ENCODE measurements at regions not wholly inside any gene's neighbourhood (a gene's known extent, or its start where the extent isn't known, plus 50 kb on each side); places are given as distances from the start of the nearest gene placed in this dataset.
"Not testable (repeated sequence)": the region's sequence is repeated elsewhere in the genome, so short reads cannot be mapped to it uniquely, and the experiment has no call there.

GRCh38 chr2:173467751-173468150, 113.1 kb downstream of the CDCA7 start:
- no peak for DNase-seq (ENCODE audit: low read depth)

- no peak for DNase-seq (ENCODE audit: low read depth)
Observed at GRCh38 chr2:173468266-173468793, 113.7 kb downstream of the CDCA7 start.

GRCh38 chr2:173472112-173472511, 117.4 kb downstream of the CDCA7 start:
- DNase-seq (ENCODE audit: low read depth) = no peak

GRCh38 chr2:173483137-173483536, 128.5 kb downstream of the CDCA7 start:
- no peak for DNase-seq (ENCODE audit: low read depth)

- DNase-seq (ENCODE audit: low read depth) = no peak
Observed at GRCh38 chr2:173488861-173489260, 134.2 kb downstream of the CDCA7 start.

- DNase-seq (ENCODE audit: low read depth) = no peak
Observed at GRCh38 chr2:173491418-173491817, 136.7 kb downstream of the CDCA7 start.

GRCh38 chr2:173493874-173494273, 139.2 kb downstream of the CDCA7 start:
- DNase-seq (ENCODE audit: low read depth) = no peak

GRCh38 chr2:173496746-173497145, 142.1 kb downstream of the CDCA7 start:
- DNase-seq (ENCODE audit: low read depth) = peak; percentile 12

- no peak for DNase-seq (ENCODE audit: low read depth)
Observed at GRCh38 chr2:173500953-173501352, 146.3 kb downstream of the CDCA7 start.

- no peak for DNase-seq (ENCODE audit: low read depth)
Observed at GRCh38 chr2:173502296-173502695, 147.6 kb downstream of the CDCA7 start.

- DNase-seq (ENCODE audit: low read depth) = no peak
Observed at GRCh38 chr2:173511357-173511756, 156.7 kb downstream of the CDCA7 start.

GRCh38 chr2:173511942-173512341, 157.3 kb downstream of the CDCA7 start:
- DNase-seq (ENCODE audit: low read depth) = peak; percentile 7

- DNase-seq (ENCODE audit: low read depth) = no peak
Observed at GRCh38 chr2:173513107-173513727, 158.5 kb downstream of the CDCA7 start.

- DNase-seq (ENCODE audit: low read depth) = no peak
Observed at GRCh38 chr2:173520918-173521317, 166.2 kb downstream of the CDCA7 start.

- DNase-seq (ENCODE audit: low read depth) = no peak
Observed at GRCh38 chr2:173521450-173522192, 166.9 kb downstream of the CDCA7 start.

- DNase-seq (ENCODE audit: low read depth) = no peak
Observed at GRCh38 chr2:173523497-173523896, 168.8 kb downstream of the CDCA7 start.

- DNase-seq (ENCODE audit: low read depth) = no peak
Observed at GRCh38 chr2:173524256-173524955, 169.7 kb downstream of the CDCA7 start.

- not testable (repeated sequence) for DNase-seq (ENCODE audit: low read depth)
Observed at GRCh38 chr2:173532732-173533531, 178.3 kb downstream of the CDCA7 start.

- DNase-seq (ENCODE audit: low read depth) = no peak
Observed at GRCh38 chr2:173537694-173538093, 183.0 kb downstream of the CDCA7 start.

GRCh38 chr2:173539615-173540014, 184.9 kb downstream of the CDCA7 start:
- no peak for DNase-seq (ENCODE audit: low read depth)

GRCh38 chr2:173544641-173545363, 190.1 kb downstream of the CDCA7 start:
- DNase-seq (ENCODE audit: low read depth) = no peak

All from Daoy (cell line).